ENCODE measurements at regions not wholly inside any gene's neighbourhood (a gene's known extent, or its start where the extent isn't known, plus 50 kb on each side); places are given as distances from the start of the nearest gene placed in this dataset.
"Not testable (repeated sequence)": the region's sequence is repeated elsewhere in the genome, so short reads cannot be mapped to it uniquely, and the experiment has no call there.

DNA sequence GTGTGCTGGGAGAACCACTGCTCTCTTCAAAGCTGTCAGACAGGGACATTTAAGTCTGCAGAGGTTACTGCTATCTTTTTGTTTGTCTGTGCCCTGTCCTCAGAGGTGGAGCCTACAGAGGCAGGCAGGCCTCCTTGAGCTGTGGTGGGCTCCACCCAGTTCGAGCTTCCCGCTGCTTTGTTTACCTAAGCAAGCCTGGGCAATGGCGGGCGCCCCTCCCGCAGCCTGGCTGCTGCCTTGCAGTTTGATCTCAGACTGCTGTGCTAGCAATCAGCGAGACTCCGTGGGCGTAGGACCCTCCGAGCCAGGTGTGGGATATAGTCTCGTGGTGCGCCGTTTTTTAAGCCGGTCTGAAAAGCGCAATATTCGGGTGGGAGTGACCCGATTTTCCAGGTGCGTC is 164.0 kb downstream of the HRH4 start:
- 40% methylated on average over 1 of the region's 17 CpGs; no CpG with 5 or more reads in 1 of the 2 experiments for WGBS, 2 experiments (ENCODE audit: insufficient coverage in 2 of 2)
- not testable (repeated sequence) for H3K4me1 ChIP-seq (ENCODE audit: control insufficient read depth, insufficient read depth, low read length, poor library complexity, severe bottlenecking); H3K36me3 ChIP-seq (ENCODE audit: control insufficient read depth, insufficient read depth, low read length); H3K27ac ChIP-seq (ENCODE audit: low read depth, low read length, severe bottlenecking); H3K4me3 ChIP-seq (ENCODE audit: extremely low read depth, insufficient read depth, low read length, poor library complexity, severe bottlenecking); H3K9me3 ChIP-seq (ENCODE audit: control insufficient read depth, low read length)

DNA sequence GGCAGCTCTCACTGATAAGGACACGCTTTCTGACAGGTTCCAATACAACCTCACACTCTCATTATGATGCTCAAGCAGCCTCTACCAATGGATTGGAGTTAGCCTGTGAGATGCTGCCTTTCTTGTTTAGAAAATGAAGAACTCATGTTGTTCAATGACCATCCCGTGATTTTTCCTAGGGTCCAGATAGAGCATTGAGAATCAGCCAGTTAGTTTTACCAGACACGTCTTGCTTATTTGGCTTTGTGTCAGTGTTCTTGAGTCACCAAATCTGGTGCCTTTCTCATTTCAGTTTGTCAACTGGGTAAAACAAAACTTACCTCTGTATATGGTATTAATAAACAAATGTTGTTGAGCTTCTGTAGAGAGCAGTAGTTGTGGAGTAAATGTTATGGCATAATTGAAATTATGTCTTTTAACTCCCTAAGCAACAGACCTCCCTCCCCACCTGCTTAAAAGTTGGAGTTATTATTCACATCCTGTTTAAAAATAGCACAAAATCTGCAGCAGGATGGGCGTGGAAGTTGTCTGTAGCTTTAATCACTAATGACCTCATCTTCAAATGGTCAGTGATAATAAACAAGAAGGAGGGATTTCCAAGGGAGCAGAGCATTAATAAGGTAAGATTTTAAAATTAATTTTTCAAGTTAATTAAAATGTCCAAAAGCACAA is 167.3 kb downstream of the HRH4 start:
- 89 to 96% methylated on average over 2 to 3 of the region's 4 CpGs for WGBS, 2 experiments (ENCODE audit: insufficient coverage in 2 of 2)
- Histone ChIP-seq H3K27ac (ENCODE audit: low read depth, low read length, severe bottlenecking) (no peak overlapping the region), H3K9me3 (ENCODE audit: control insufficient read depth, low read length) (no peaks in the 10 kb centered on the region), H3K4me3 (ENCODE audit: extremely low read depth, insufficient read depth, low read length, poor library complexity, severe bottlenecking) (no peak overlapping the region), H3K36me3 (ENCODE audit: control insufficient read depth, insufficient read depth, low read length) (no peaks in the 10 kb centered on the region), H3K4me1 (ENCODE audit: control insufficient read depth, insufficient read depth, low read length, poor library complexity, severe bottlenecking) (no peaks in the 10 kb centered on the region)

DNA sequence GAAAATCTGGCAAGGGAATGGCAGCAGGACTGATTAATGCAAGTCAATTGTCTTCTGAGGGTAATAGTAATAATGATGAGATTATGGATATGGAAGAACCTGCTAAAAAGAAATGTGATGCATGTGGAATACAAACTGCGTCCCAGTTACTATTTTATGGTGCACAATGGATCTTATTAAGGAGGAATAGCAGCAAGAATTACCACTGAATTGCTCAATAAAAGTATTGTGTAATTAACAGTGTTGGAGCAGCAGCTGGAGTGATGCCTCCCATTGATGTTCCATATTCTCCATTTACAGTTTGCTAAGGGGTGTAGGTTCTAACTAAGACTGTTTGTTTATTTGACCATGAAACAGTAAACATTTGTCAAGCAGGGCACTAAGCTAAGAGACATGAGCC is 167.9 kb downstream of the HRH4 start:
- H3K4me1 ChIP-seq (ENCODE audit: control insufficient read depth, insufficient read depth, low read length, poor library complexity, severe bottlenecking): no peaks in the 10 kb centered on the region
- no peak overlapping the region for H3K27ac ChIP-seq (ENCODE audit: low read depth, low read length, severe bottlenecking)
- no peak overlapping the region for H3K4me3 ChIP-seq (ENCODE audit: extremely low read depth, insufficient read depth, low read length, poor library complexity, severe bottlenecking)
- H3K36me3 ChIP-seq (ENCODE audit: control insufficient read depth, insufficient read depth, low read length): no peaks in the 10 kb centered on the region
- no peaks in the 10 kb centered on the region for H3K9me3 ChIP-seq (ENCODE audit: control insufficient read depth, low read length)
- WGBS, 2 experiments (ENCODE audit: insufficient coverage in 2 of 2): 83 to 89% methylated on average over 1 of the region's 1 CpG

DNA sequence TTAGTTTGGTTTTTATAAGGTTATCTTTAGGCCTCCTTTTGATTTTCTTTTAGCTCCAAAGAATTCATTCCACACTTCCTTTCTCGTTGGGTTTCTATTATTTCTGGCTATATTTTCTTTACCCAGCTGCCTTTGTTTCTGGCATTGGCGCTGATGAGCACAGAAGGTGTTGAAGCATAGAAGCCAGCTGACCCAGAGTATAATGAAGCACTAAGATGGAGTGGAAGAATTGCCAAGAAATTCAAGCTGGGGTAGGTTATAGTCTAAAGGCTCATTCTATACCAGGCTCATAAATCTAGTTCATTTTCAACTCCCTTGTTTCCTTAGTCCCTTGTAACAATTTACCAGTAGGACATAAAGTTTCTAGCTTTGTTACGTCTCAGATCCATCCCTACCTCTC is 169.5 kb downstream of the HRH4 start:
- Histone ChIP-seq H3K9me3 (ENCODE audit: control insufficient read depth, low read length) (no peaks in the 10 kb centered on the region), H3K27ac (ENCODE audit: low read depth, low read length, severe bottlenecking) (no peak overlapping the region), H3K4me1 (ENCODE audit: control insufficient read depth, insufficient read depth, low read length, poor library complexity, severe bottlenecking) (no peaks in the 10 kb centered on the region), H3K36me3 (ENCODE audit: control insufficient read depth, insufficient read depth, low read length) (no peaks in the 10 kb centered on the region), H3K4me3 (ENCODE audit: extremely low read depth, insufficient read depth, low read length, poor library complexity, severe bottlenecking) (no peak overlapping the region)
- 88 to 100% methylated on average over 3 of the region's 3 CpGs for WGBS, 2 experiments (ENCODE audit: insufficient coverage in 2 of 2)

DNA sequence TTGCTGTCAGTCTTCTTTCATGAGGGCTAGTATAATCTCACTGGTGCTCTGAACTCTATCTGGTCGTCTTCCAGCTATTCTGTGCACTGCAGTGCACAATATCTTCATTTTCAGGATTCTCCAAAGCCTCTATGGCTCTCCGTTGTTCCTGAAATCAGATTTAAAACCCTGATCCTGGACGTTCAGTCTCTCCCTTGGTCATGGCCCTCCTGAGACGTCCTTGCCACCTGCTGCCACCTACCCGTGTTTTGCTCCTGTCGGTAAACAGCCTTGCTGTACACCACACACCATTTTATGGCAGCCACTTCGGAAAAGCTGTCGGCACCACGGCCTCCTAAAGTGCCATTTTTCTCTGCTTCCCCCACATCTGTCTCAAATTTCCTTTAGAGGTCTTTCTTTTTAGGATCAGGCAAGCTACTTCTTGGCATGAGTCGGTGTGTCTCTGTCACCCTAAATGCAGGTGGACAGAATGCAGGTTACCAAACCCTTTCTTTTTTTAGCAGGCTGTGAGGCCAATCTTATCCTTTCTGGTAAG is 170.0 kb downstream of the HRH4 start:
- no peaks in the 10 kb centered on the region for H3K4me1 ChIP-seq (ENCODE audit: control insufficient read depth, insufficient read depth, low read length, poor library complexity, severe bottlenecking)
- H3K27ac ChIP-seq (ENCODE audit: low read depth, low read length, severe bottlenecking): no peak overlapping the region
- no peaks in the 10 kb centered on the region for H3K36me3 ChIP-seq (ENCODE audit: control insufficient read depth, insufficient read depth, low read length)
- H3K9me3 ChIP-seq (ENCODE audit: control insufficient read depth, low read length): no peaks in the 10 kb centered on the region
- 82 to 83% methylated on average over 9 to 10 of the region's 10 CpGs for WGBS, 2 experiments (ENCODE audit: insufficient coverage in 2 of 2)
- H3K4me3 ChIP-seq (ENCODE audit: extremely low read depth, insufficient read depth, low read length, poor library complexity, severe bottlenecking): no peak overlapping the region

DNA sequence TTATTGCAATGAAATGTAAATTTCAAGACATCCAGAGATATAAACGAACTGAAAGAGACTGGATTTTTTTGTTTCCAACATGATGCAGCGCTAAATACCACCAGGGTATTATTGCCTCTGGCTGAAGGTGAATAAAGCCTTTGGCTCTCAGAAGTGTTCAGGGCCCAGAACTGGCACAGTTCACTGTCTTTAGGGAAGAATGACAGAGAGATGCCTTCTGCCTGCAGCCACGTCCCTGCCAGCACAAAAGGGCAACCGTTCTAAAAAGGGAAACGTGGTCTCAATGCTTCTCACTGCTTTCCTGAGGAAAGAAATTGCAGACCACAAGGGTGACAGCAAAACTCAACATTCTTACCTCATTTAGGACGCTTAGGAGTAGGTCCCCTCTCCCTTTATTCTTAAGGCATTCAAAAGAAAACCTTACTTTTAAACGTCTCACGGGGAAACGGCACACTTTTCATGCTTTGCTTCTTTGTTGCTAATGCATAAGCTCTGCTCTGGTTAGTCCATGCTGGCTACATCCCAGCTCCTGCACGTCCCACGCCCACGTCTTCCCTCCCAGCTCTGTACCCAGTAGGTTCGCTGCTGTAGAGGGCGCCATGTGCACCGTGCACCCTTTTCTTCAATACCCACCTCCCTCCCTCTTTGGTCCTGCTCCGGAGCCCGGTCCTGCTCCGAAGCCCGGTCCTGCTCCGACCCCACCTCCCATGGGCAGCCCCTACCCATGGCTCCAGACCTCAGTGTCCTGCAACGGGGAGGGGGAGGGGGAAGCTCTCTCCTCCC is 171.0 kb downstream of the HRH4 start:
- Histone ChIP-seq H3K4me1 (ENCODE audit: control insufficient read depth, insufficient read depth, low read length, poor library complexity, severe bottlenecking) (no peaks in the 10 kb centered on the region), H3K9me3 (ENCODE audit: control insufficient read depth, low read length) (no peaks in the 10 kb centered on the region), H3K27ac (ENCODE audit: low read depth, low read length, severe bottlenecking) (no peak overlapping the region), H3K4me3 (ENCODE audit: extremely low read depth, insufficient read depth, low read length, poor library complexity, severe bottlenecking) (no peak overlapping the region), H3K36me3 (ENCODE audit: control insufficient read depth, insufficient read depth, low read length) (no peaks in the 10 kb centered on the region)
- 82 to 85% methylated on average over 14 to 15 of the region's 21 CpGs for WGBS, 2 experiments (ENCODE audit: insufficient coverage in 2 of 2)

DNA sequence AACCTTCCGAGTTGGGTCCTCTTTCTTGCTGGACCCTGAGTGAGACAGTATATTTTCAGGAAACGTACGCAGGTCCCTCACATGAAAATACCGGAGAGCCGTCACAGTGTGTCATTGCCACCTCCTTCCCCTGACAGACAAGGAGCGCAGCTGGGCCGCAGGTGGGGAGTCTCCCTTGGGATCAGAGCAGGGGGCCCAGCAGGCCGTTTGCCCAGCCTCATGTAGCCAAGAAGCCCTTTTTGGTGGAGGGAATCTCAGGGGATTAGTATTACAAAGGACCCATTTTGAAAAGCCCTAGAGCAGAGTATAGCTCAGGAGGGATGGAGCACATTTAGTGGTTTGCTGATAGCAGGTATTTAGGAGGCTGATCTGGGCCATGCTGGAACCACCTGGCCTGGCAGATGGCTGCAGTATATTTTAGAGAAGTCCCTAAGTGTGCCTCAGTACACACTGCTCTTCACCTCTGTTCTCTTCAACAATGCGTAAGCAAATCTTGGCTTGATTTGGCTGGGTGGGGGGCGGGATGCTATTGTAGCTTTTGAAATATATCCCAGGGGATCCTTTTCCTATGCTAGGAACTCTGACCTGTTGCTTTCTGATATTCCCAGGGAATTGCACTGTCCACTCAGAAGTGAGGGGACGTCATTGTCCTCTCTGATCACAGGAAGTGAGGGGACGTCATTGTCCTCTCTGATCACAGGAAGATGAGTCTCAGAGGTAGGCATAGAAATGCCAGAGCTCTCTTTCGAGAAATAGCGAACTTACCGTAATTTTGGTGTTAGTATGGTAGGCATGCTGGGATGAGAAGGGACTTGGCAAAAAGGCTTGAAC is 171.9 kb downstream of the HRH4 start:
- H3K36me3 ChIP-seq (ENCODE audit: control insufficient read depth, insufficient read depth, low read length): no peaks in the 10 kb centered on the region
- no peak overlapping the region for H3K27ac ChIP-seq (ENCODE audit: low read depth, low read length, severe bottlenecking)
- no peaks in the 10 kb centered on the region for H3K9me3 ChIP-seq (ENCODE audit: control insufficient read depth, low read length)
- no peaks in the 10 kb centered on the region for H3K4me1 ChIP-seq (ENCODE audit: control insufficient read depth, insufficient read depth, low read length, poor library complexity, severe bottlenecking)
- 91 to 98% methylated on average over 10 to 11 of the region's 15 CpGs for WGBS, 2 experiments (ENCODE audit: insufficient coverage in 2 of 2)
- H3K4me3 ChIP-seq (ENCODE audit: extremely low read depth, insufficient read depth, low read length, poor library complexity, severe bottlenecking): no peak overlapping the region

DNA sequence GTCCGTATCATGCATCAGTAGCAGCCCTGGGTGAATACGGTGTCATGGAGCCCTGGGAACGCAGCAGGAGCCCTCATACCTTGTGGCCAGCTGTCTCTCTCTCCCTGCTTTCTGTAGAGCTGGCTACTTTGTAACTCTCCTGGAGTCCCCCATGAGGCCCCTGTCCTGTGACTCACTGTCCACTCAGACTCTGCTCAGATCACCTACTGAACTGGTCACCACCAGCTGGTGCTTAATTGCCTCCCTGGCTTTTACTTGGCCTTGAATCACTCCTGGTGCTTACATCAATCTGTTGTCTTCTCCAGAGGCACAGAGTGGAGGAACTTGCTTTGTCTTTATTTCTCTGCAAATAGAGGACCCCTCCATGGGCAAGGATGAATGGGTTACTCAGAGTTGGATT is 172.7 kb downstream of the HRH4 start:
- H3K4me3 ChIP-seq (ENCODE audit: extremely low read depth, insufficient read depth, low read length, poor library complexity, severe bottlenecking): no peak overlapping the region
- no peaks in the 10 kb centered on the region for H3K36me3 ChIP-seq (ENCODE audit: control insufficient read depth, insufficient read depth, low read length)
- no peaks in the 10 kb centered on the region for H3K9me3 ChIP-seq (ENCODE audit: control insufficient read depth, low read length)
- 93 to 100% methylated on average over 3 of the region's 3 CpGs for WGBS, 2 experiments (ENCODE audit: insufficient coverage in 2 of 2)
- no peaks in the 10 kb centered on the region for H3K4me1 ChIP-seq (ENCODE audit: control insufficient read depth, insufficient read depth, low read length, poor library complexity, severe bottlenecking)
- H3K27ac ChIP-seq (ENCODE audit: low read depth, low read length, severe bottlenecking): no peak overlapping the region

DNA sequence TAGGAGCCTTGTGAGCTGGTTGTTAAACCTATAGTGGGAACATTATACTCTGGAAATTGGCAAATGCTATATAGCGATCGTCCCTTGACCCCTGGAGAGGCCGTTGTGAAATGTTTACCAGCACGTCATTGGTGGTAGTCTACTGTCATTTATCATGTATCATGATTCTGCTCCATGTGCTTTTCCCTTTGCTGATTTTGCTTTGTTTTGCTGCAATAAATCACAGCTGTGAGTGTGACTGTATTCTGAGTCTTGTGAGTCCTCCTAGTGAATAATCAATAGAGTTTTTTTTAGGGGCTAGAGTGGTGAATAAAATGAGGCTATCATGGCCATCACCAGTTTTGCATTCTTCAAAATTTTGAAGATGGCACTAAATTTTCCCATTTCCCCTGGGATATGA is 189.1 kb downstream of the HRH4 start:
- no peak overlapping the region for H3K4me3 ChIP-seq (ENCODE audit: extremely low read depth, insufficient read depth, low read length, poor library complexity, severe bottlenecking)
- 90 to 100% methylated on average over 3 to 4 of the region's 4 CpGs for WGBS, 2 experiments (ENCODE audit: insufficient coverage in 2 of 2)
- no peak overlapping the region for H3K27ac ChIP-seq (ENCODE audit: low read depth, low read length, severe bottlenecking)
- H3K36me3 ChIP-seq (ENCODE audit: control insufficient read depth, insufficient read depth, low read length): no peaks in the 10 kb centered on the region
- H3K9me3 ChIP-seq (ENCODE audit: control insufficient read depth, low read length): no peaks in the 10 kb centered on the region
- H3K4me1 ChIP-seq (ENCODE audit: control insufficient read depth, insufficient read depth, low read length, poor library complexity, severe bottlenecking): no peaks in the 10 kb centered on the region

DNA sequence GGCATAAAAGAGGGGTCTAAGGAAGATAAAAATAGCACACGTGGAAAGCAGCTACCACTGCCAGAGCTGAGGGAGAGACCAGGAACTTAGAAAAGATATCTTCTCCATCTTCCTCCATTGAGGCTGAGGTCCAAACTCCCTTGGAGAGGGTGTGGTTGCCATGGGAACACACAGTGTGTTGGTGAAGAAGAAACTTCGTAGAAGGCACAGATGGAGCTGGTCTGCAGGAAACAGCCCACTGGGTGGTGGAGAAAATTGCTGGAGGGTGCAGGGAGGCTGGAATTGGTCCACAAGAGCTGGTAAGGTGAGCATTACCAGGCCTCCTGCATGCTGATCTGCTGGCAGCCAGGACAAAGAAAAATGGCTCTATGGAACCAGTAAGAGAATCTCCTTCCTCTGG is 191.0 kb downstream of the HRH4 start:
- Histone ChIP-seq H3K36me3 (ENCODE audit: control insufficient read depth, insufficient read depth, low read length) (no peaks in the 10 kb centered on the region), H3K4me3 (ENCODE audit: extremely low read depth, insufficient read depth, low read length, poor library complexity, severe bottlenecking) (no peak overlapping the region), H3K27ac (ENCODE audit: low read depth, low read length, severe bottlenecking) (no peak overlapping the region), H3K9me3 (ENCODE audit: control insufficient read depth, low read length) (no peaks in the 10 kb centered on the region), H3K4me1 (ENCODE audit: control insufficient read depth, insufficient read depth, low read length, poor library complexity, severe bottlenecking) (no peaks in the 10 kb centered on the region)
- 78 to 81% methylated on average over 1 to 2 of the region's 2 CpGs for WGBS, 2 experiments (ENCODE audit: insufficient coverage in 2 of 2)
